ENCODE measurements at regions not wholly inside any gene's neighbourhood (a gene's known extent, or its start where the extent isn't known, plus 50 kb on each side); places are given as distances from the start of the nearest gene placed in this dataset.

DNA sequence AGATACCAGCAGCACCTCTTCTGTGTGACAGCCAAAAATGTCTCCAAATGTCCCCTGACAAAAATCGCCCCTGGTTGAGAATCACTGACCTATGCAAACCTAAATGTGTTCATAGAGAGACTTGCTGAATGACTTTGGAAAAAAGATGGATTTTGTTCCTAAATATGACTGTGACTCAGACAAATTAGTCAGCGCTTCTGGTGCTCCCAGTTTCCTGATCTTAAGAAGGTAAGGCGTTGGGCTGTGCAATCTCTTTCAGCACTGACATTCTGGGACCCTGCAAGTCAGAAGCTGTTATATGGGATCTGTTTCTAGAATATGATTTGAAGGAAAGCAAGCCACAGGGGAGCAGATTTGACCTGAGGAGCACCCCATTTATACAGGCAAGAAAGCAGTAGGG lies 90.6 kb upstream of the PWP1 start:
- TF ChIP-seq, protein P1, sequence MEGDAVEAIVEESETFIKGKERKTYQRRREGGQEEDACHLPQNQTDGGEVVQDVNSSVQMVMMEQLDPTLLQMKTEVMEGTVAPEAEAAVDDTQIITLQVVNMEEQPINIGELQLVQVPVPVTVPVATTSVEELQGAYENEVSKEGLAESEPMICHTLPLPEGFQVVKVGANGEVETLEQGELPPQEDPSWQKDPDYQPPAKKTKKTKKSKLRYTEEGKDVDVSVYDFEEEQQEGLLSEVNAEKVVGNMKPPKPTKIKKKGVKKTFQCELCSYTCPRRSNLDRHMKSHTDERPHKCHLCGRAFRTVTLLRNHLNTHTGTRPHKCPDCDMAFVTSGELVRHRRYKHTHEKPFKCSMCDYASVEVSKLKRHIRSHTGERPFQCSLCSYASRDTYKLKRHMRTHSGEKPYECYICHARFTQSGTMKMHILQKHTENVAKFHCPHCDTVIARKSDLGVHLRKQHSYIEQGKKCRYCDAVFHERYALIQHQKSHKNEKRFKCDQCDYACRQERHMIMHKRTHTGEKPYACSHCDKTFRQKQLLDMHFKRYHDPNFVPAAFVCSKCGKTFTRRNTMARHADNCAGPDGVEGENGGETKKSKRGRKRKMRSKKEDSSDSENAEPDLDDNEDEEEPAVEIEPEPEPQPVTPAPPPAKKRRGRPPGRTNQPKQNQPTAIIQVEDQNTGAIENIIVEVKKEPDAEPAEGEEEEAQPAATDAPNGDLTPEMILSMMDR (IDR thresholded peaks at IDR 0.05 in 4 of 5, conservative IDR thresholded peaks at IDR 0.05 in 1 of 5) = no peak
- no peak for TF ChIP-seq POLR2A (IDR thresholded peaks at IDR 0.05)

All from gastrocnemius medialis (tissue), 4 donors.